ENCODE measurements at regions not wholly inside any gene's neighbourhood (a gene's known extent, or its start where the extent isn't known, plus 50 kb on each side); places are given as distances from the start of the nearest gene placed in this dataset.

DNA sequence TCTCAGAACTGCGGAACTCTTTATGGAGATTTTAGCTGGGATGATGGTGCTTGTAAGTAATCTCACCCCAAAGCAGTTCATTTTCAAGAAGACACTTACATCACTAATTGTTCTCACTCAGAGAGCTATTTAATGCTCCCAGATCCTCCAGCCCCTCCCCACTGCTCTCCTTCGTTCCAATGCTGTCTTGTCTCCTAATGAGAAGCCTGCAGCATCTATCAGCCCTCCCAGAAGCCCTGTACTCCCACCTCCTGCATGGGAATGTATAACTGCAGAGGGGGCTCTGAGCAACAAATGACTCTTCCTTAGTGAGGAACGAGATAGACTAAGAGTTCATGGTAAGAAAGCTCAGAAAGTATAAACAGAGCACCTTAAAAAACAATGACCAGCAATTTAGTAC is 377.4 kb upstream of the RUNX1 start:
- intact Hi-C loops (cut with micrococcal nuclease), result no loop called here
- DNase-seq (no peak), ATAC-seq (no peak)
- TF ChIP-seq CTCF (IDR thresholded peaks at IDR 0.05), result no peak
- peaks cover 5% of the 10 kb centered on the region for H3K27me3 Mint-ChIP-seq
- H3K27ac Mint-ChIP-seq, result no peak overlapping the region
- ChIA-PET POLR2A (interaction anchor here (0.5 kb wide), 1 partner anchor 460 kb away, joined by 3 read pairs; no protein-coding TSS in a partner anchor), CTCF (interaction anchor here (1.4 to 1.7 kb wide), 2 partner anchors 26 to 413 kb away, joined by 3 to 4 read pairs; no protein-coding TSS in a partner anchor)
- H3K36me3 Mint-ChIP-seq (ENCODE audit: low read depth), result peaks cover 3% of the 10 kb centered on the region
- H3K4me3 Mint-ChIP-seq, result no peak overlapping the region
- H3K4me1 Mint-ChIP-seq (ENCODE audit: low read depth), result peaks cover 26% of the 10 kb centered on the region
- peaks cover 8% of the 10 kb centered on the region for H3K9me3 Mint-ChIP-seq

DNA sequence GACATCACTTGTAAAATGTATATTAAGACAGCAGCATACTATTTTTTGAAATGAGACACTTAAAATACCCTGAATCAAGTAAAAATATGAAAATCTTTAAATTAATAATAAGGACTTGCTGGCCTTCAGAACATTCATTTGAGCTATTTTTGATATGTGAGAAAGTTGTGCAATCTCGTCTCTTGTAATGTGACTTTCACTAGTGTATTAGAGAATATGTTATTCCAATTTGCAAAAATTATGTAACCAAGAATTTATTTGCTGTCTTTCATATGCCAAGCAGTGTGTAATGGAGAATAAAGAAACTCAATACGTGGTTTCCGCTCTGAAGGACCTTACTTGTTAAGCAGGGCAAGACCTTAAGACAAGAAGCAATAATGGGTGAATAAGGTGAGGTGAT is 375.0 kb upstream of the RUNX1 start:
- H3K9me3 Mint-ChIP-seq, result peaks cover 7% of the 10 kb centered on the region
- peaks cover 26% of the 10 kb centered on the region for H3K4me1 Mint-ChIP-seq (ENCODE audit: low read depth)
- H3K36me3 Mint-ChIP-seq (ENCODE audit: low read depth), result no peaks in the 10 kb centered on the region
- intact Hi-C loops (cut with micrococcal nuclease), result no loop called here
- H3K4me3 Mint-ChIP-seq, result no peak overlapping the region
- H3K27ac Mint-ChIP-seq, result no peak overlapping the region
- TF ChIP-seq CTCF (IDR thresholded peaks at IDR 0.05), result no peak
- CTCF ChIA-PET, result interaction anchor here (1.1 kb wide), 1 partner anchor 12 kb away, joined by 5 read pairs; no protein-coding TSS in a partner anchor
- ATAC-seq, result no peak
- peaks cover 3% of the 10 kb centered on the region for H3K27me3 Mint-ChIP-seq
- no peak for DNase-seq
- POLR2A ChIA-PET, result no interaction called here

DNA sequence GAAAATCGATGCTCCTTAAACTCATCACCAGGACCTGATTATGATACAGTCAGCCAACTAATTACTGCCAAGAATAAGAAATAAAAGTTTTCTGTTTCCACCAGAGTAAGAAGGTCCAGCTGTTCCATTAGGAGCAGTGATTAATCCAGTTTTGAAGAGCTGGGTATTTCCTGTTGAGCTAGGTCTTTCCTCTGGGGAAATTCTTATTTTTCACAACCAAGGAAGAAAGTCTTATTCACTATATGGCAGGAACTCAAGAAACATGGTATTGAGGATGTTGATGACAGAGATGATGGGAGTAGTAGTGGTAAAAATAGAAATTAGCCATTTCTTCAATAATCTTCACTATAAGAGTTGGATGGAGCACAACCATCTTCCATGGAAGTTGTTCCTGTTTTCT is 374.6 kb upstream of the RUNX1 start:
- POLR2A ChIA-PET, result no interaction called here
- intact Hi-C loops (cut with micrococcal nuclease), result no loop called here
- ATAC-seq, result no peak
- no peak overlapping the region for H3K27ac Mint-ChIP-seq
- CTCF ChIA-PET, result interaction anchor here (1.1 kb wide), 1 partner anchor 13 kb away, joined by 5 read pairs; no protein-coding TSS in a partner anchor
- H3K9me3 Mint-ChIP-seq, result peaks cover 7% of the 10 kb centered on the region
- peaks cover 3% of the 10 kb centered on the region for H3K27me3 Mint-ChIP-seq
- H3K4me3 Mint-ChIP-seq, result no peak overlapping the region
- TF ChIP-seq CTCF (IDR thresholded peaks at IDR 0.05), result no peak
- H3K4me1 Mint-ChIP-seq (ENCODE audit: low read depth), result peaks cover 22% of the 10 kb centered on the region
- no peaks in the 10 kb centered on the region for H3K36me3 Mint-ChIP-seq (ENCODE audit: low read depth)
- DNase-seq, result no peak

DNA sequence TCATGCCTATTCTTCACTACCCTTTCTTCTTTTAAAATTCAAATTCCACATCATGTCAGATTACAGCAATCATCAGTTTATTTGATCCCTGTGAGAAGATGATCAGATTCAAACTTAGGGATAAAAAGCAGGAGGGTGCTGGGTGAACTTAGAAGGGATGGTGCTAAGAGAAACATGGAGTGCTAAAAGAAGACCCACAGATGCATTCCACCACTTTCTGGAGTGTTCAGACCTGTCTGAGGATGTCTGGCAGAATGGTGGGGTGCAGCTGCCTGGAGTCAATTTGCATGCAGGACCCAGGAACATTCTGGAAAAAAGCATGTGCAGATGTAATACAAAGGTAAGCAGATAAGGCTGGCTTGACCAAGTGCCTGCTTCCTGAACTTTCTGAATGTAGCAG is 372.9 kb upstream of the RUNX1 start:
- Mint-ChIP-seq H3K4me3 (no peak overlapping the region), H3K36me3 (ENCODE audit: low read depth) (no peaks in the 10 kb centered on the region), H3K4me1 (ENCODE audit: low read depth) (peaks cover 7% of the 10 kb centered on the region), H3K27ac (no peak overlapping the region), H3K27me3 (no peaks in the 10 kb centered on the region), H3K9me3 (peaks cover 7% of the 10 kb centered on the region)
- no peak for DNase-seq
- no peak for TF ChIP-seq CTCF (IDR thresholded peaks at IDR 0.05)
- ATAC-seq, result no peak
- intact Hi-C loops (cut with micrococcal nuclease), result no loop called here
- ChIA-PET CTCF (no interaction called here), POLR2A (no interaction called here)

DNA sequence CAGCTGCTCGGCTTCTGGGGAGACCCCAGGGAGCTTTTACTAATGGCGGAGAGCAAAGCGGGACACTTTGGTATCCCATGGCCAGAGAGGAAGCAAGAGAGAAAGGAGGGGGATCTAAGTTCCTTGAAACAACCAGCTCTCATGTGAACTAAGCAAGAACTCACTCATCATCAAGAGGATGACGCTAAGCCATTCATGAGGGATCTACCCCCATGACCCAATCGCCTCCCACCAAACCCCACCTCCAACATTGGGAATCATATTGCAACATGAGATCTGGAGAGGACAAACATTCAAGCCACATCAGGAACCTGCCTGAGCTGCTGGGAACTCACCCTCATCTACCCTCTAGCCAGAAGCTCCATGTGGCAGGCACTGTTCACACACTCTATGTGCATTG is 372.1 kb upstream of the RUNX1 start:
- intact Hi-C loops (cut with micrococcal nuclease), result no loop called here
- DNase-seq (no peak), ATAC-seq (no peak)
- Mint-ChIP-seq H3K9me3 (peaks cover 7% of the 10 kb centered on the region), H3K27me3 (peaks cover 3% of the 10 kb centered on the region), H3K4me3 (no peak overlapping the region), H3K4me1 (ENCODE audit: low read depth) (no peaks in the 10 kb centered on the region), H3K36me3 (ENCODE audit: low read depth) (no peaks in the 10 kb centered on the region), H3K27ac (no peak overlapping the region)
- TF ChIP-seq CTCF (IDR thresholded peaks at IDR 0.05), result no peak
- CTCF ChIA-PET, result interaction anchor here (0.8 kb wide), 1 partner anchor 676 kb away, joined by 3 read pairs; no protein-coding TSS in a partner anchor
- POLR2A ChIA-PET, result no interaction called here

Measured in activated CD8-positive, alpha-beta T cell treated with anti-CD3 and anti-CD28 coated beads for 36 hours (primary cell).